Middle frontal gyrus (tissue), 1 donor: ENCODE measurements at regions not wholly inside any gene's neighbourhood (a gene's known extent, or its start where the extent isn't known, plus 50 kb on each side); places are given as distances from the start of the nearest gene placed in this dataset.

ENCODE experiments used
- DNase-seq: peaks from one replicate; pipeline ENCODE4 v3.0.0-alpha.2; 2015; ENCODE audit warnings: low spot score; ENCODE audit errors: extremely low spot score

- DNase-seq: no peak
Measured at GRCh38 chr7:109126404-109127050, 556.9 kb downstream of the DNAJB9 start.

DNA sequence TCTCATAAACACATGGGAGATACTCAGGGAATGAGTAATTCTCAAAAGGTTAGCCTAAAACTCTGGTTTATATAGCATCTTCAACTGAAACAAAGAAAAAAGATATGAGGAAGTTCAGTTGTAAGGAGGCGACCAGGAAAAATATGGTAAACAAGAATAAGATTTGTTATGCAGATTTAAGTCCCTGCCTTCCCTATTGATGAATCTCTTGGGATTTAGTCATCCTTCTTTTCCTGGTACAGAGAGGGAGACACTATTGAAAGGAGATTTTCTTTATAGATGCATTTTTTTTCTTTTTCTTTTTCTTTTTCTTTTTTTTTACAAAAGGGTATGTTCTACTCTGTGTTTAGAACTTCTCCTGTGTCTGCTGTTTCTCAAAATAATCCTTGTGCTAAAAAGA lies 557.5 kb downstream of the DNAJB9 start:
- DNase-seq: no peak

- DNase-seq: no peak
Measured at GRCh38 chr7:109131141-109131540, 561.5 kb downstream of the DNAJB9 start.

DNA sequence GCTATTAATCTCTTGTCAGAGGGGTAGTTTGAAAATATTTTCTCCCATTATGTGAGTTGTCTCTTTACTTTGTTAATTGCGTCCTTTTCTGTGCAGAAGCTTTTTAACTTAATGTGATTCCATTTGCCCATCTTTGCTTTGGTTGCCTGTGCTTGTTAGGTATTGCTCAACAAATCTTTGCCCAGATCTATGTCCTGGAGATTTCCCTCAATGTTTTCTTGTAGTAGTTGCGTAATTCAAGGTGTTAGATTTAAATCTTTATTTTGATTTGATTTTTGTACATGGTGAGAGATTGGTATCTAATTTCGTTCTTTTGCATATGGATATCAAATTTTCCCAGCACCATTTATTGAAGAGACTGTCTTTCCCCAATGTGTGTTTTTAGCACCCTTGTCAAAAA lies 567.2 kb downstream of the DNAJB9 start:
- no peak for DNase-seq

DNA sequence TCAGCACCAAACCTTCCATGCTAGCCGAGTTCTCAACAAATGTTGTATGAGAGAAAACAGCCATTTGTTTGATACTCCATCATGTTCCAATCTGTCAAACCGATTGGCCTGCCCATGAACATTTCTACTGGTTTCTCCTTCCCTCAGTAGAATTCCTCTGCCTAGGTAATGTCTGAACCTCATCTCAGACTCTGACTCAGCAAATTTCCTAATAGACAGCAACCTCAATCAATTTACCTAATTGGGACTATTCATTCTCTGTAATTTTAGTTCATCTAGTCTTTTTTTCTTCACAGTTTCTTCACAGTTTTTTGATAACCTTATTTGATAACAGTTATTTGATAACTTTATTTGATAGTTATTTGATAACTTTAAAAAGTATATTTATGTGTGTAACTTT lies 585.1 kb downstream of the DNAJB9 start:
- no peak for DNase-seq

- no peak for DNase-seq
Measured at GRCh38 chr7:109158246-109158645, 588.6 kb downstream of the DNAJB9 start.

DNA sequence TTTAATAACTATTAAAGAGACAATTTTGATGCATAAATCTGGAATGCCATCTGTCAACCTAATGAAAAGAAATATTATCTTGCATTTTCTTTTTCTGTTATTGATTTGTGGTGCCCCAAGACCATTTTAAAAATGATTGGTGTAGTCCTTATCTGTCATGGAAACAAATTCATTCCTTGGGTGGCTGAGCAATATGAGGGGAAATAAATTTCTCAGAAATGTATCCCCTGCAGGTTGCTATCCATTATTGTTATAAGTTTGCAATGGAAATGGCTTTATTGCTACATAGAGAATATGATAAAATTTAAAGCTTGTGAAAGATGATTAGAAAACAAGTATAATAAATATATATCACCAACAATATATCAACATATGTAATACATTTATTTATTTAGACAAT lies 607.0 kb downstream of the DNAJB9 start:
- no peak for DNase-seq

DNA sequence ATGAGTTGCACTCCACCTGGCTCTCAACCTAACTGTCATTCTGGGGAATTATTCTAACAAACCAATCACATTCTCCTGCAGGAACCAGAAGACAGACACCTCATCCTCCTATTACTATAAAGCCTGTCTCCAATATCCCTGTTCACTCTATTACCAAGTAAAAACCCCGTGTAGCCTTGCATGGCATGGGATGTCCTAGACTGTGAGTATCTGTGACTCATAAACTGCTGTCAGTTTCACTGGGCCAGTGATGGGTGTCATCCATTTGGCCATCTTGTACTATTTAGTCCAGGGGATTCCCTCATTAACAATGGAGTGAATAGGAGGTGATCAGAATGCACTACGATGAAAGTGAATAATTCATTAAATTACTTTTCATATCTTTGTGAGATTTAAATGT lies 608.7 kb downstream of the DNAJB9 start:
- DNase-seq: no peak

DNA sequence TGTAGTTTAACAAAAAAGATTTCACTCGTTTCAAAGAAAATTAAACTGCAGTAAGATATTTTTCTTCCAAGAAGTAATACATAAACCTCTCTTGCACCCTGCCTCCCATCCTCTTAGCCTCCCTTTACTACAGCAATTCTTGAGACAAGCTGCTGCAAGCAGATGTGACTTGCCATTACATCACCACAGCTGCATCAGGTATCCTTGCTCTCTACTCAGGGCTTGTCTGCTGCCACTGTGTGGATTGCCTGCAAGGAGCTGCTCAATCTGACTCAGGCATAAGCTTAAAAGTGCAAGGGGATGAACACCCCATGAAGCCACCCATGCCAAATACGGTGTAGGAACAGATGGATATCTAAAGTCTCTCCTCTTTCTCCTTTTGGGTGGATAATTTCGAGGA lies 609.9 kb downstream of the DNAJB9 start:
- no peak for DNase-seq

GRCh38 chr7:109190766-109191398 lies 621.2 kb downstream of the DNAJB9 start:
- DNase-seq: no peak

GRCh38 chr7:109206196-109206595 lies 636.5 kb downstream of the DNAJB9 start:
- DNase-seq: no peak

- DNase-seq: no peak
Measured at GRCh38 chr7:109213081-109213480, 643.4 kb downstream of the DNAJB9 start.

DNA sequence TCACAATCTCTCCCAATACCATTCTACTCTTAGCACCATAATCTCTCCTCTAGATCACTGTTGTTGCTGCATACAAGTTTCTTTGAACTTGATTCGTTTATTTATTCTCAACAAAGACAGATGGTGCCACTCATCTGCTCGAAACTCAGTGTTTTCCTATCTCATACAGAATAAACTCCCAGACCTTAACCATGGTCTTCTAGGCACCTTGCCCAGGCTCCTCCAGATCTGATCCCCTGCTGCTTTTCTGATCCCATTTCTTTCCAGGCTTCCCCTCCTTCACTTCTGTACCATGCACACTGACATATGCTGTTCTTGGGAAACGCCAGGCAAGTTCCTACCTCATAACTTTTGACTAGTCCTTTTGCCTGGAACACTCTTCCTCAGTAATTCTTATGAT lies 645.7 kb downstream of the DNAJB9 start:
- DNase-seq: no peak

DNA sequence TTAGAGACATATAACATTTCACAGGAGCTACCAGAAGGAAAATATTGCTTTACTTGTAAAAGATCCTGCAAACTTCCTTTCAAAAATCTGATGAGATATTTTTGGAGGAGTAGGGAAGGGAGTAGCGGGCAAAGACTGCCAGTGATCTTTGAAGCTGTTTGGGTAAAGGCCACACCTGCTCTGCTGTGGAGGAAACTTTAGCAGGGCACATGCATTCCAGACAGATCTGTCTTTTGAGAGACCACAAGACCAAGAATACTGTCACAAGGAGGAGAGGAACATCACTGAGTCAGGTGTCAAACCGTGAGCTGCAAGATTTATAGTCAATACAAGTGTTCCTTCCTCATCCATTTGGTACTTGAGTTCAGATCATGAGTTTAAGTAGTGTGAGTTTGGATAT lies 654.4 kb downstream of the DNAJB9 start:
- no peak for DNase-seq

DNA sequence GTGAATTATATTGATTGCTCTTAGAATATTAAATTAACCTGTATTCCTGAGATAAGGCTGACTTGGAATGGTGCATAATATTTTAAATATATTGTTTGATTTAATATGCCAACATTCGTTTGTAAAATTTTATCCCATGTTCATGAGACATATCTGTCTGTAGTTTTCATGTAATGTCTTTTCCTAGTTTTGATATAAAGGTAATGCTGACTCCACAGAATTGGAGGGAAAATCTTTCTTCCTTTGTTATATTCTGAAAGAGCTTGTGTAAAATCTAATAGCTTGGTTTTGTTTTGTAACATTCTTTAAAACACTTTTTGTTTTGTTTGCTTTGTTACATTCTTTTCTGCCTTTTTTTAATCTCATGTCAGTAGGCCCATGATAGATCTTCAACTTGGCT lies 657.0 kb downstream of the DNAJB9 start:
- no peak for DNase-seq

GRCh38 chr7:109235316-109235715 lies 665.6 kb downstream of the DNAJB9 start:
- no peak for DNase-seq

DNA sequence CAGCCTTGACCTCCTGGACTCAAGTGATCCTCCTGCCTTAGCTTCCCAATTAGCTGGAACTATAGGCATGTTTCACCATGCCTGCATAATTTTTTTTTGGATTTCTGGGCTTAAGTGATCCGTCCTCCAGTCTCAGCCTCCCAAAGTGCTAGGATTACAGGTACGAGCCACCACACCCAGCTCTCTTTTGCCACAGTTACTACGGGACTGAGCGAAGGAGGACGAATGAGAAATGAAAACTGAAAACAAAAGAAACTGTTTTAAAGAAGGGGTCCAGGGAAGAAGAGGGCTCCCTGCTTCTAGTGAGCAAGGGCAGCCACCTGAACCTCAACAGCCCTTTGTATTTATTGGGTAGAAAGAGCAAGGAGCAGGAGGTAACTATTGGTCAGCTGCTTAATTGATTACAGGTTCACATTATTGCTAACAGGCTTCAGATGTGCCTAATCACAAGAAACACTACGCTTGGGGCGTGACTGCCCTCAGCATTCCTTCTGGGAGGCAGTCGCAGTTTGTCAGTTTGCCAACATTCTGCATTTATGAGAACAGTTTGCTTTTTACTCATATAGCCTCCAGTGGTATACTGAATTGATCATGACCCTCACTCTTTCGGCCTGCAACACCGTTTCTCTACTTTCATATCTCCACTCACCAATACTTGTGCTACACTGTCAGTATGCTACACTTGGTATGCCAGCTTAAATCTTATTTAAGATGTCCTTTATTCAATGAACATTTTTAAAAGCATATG lies 676.8 kb downstream of the DNAJB9 start:
- DNase-seq: no peak

DNA sequence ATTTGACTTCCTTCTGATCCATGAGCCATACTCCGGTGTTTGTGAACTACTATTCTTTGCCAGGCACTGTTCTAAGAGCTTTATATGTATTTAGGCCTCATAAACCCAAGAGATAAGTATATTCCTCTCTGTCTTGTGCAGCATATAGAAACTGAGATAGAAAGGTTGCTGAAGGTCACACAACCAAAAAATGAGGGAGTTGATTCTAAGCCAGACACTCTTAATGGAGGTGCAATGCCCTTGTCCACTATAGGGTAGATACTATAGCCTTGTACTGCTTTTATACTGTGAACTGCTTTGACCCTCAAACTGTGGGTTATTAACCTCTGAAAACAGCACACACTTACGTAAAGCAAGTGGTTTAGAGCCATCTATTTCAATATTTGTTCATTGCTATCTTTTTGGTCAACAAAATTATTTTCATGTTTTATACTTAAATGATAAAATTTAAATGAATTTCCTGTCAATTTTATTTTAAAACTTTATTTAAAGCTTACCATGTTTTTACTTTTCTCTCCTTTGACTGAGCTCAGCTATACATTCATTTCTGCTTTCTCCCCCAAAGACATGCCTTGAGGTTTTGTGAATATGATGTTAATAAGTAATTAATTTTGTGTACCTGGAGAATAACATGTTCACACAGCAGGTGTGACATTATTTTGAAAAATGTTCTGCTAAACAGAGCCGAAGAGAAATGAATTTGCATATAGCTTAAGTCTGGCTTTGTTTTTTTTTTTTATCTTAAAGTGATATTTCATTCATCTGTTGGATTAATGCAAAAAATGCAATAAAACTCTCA lies 687.3 kb downstream of the DNAJB9 start:
- no peak for DNase-seq

DNA sequence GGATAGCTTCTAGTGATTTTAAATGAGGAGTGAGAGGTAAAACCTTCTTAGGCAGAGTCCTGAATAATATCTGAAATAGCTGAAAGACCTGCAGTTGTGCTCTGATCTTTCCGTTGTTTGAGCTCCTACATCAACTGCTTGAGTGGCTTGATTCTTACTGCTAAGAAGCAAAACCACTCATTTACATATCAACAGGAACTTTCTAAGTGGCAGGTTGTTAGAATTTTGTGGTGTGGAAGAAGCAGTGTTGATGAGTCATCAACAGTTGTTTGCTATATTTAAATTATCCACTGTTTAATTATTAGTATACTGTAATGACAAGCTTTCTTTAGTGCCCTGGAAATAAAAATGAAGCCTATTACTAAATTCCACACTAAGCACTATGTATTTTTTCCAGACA lies 689.5 kb downstream of the DNAJB9 start:
- no peak for DNase-seq

- DNase-seq: no peak
Measured at GRCh38 chr7:109261781-109262180, 692.1 kb downstream of the DNAJB9 start.

GRCh38 chr7:109266610-109267009 lies 696.9 kb downstream of the DNAJB9 start:
- no peak for DNase-seq

DNA sequence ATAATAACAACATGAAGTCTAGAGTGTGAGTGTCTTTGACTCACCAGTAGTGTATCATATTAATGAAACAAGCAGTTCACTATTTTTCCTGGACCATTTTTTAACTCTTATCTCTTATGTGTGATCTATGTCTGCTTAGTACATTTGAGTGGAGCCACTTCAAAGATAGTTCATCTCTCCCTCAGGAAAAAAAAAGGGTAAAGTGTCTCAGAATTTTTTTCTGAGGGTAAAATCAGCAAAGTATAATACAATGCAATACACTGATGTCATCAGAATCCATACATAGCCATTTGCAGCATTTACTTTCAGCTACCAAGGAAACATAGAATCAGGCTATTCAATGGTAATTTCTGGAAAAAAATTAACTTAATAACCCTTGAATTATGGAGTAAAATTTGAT lies 706.7 kb downstream of the DNAJB9 start:
- no peak for DNase-seq
